D721Med (cell line): ENCODE measurements at regions not wholly inside any gene's neighbourhood (a gene's known extent, or its start where the extent isn't known, plus 50 kb on each side); places are given as distances from the start of the nearest gene placed in this dataset.

ENCODE experiments used
- DNase-seq: peaks from one replicate; pipeline ENCODE4 v3.0.0; 2011; ENCODE audit warnings: low spot score; ENCODE audit not compliant: insufficient read length
- FAIRE-seq: peaks from 2 replicates; lab custom pipeline; 2011; peaks lifted over from hg19 to GRCh38; lab: Jason Lieb, UNC
- TF ChIP-seq, protein P1 (sequence below): IDR thresholded peaks from 2 replicates; pipeline ENCODE4 v1.5.1; 2012; ENCODE audit warnings: mild to moderate bottlenecking, control low read depth; ENCODE audit not compliant: insufficient read depth; ENCODE audit errors: missing control alignments

DNA sequence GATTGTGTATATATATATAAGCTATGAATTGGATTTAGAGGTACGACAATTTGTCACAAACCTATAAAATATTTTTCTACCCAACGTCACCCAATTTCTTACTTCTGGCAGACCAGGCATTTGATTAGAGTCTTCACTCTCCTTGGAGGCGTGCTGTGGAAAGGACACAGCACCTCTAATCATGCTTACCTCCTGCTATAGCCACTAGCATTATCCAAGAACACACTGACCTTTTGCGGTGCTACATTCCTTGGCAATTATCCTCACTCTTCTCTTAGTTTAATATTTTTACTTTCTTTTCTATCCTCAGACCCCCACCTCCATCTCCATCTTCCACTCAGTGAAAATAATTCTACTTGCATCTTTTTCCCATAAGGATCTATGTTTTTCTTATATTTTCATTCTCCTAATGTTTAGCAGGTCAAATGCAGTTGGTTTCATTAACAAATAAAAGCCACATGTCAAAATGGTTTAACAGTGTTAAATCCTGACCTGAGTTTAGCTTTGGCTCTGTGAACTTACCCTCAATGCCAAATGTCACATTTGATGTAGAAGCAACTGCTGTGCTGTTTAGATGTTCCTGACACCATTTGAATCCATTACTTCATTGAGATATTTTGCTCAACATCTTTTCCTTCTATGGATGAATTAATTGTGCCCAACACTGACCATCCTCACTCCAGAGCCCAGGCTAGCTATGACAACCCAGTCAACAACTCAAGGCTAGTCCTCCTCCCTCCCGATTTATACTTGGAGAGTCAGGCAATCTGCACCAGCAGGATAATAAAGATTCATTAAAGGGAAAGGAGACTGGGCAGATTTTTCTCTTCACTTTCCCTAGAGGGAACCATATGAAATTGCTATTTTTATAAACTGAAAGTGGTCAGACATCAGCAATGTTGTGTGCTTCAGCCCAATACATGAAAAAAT lies 240.5 kb downstream of the MREG start:
- TF ChIP-seq, protein P1, sequence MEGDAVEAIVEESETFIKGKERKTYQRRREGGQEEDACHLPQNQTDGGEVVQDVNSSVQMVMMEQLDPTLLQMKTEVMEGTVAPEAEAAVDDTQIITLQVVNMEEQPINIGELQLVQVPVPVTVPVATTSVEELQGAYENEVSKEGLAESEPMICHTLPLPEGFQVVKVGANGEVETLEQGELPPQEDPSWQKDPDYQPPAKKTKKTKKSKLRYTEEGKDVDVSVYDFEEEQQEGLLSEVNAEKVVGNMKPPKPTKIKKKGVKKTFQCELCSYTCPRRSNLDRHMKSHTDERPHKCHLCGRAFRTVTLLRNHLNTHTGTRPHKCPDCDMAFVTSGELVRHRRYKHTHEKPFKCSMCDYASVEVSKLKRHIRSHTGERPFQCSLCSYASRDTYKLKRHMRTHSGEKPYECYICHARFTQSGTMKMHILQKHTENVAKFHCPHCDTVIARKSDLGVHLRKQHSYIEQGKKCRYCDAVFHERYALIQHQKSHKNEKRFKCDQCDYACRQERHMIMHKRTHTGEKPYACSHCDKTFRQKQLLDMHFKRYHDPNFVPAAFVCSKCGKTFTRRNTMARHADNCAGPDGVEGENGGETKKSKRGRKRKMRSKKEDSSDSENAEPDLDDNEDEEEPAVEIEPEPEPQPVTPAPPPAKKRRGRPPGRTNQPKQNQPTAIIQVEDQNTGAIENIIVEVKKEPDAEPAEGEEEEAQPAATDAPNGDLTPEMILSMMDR: no peak
- DNase-seq: no peak

DNA sequence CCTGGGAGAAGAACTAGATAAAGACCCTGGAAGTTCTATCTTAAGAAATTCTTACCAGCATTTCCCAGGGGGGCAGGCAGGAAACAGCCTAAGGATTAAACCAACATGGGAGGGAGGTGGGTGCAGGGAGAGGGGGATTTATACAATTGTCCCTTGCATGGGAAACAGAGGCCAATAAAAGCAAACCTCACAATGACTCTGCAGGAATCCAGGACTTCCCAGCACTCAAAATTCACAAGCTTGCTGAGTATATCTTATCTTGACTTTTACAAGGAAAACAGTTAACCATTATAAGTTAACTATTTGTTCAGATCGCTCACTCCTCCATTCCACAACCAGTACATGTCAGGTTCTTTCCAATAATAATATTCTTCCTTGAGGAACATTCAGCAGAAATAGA lies 241.3 kb downstream of the MREG start:
- no peak for FAIRE-seq
- TF ChIP-seq, protein P1: no peak
- DNase-seq: no peak

More for the DNA sequence above, 240.5 kb downstream of the MREG start:
- no peak for FAIRE-seq

DNA sequence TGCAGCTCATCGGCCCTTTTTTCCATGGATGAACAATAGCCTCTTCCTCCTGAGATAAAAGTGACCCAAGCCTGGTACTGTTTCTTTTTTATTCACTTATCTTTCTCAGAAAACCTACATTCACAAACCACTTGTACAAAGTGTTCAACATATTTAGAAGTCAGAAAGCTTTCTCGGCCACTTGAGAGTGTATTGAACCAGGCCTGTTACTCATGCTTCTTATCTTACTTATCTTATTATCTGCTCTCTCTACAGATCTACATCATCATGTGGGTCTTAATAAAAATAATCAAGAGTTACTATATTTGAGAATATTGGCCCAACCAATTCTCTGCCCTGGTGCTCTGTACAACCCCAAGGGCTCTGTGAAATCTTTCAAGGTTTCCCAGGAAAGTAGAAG lies 242.1 kb downstream of the MREG start:
- TF ChIP-seq, protein P1: no peak
- no peak for DNase-seq
- no peak for FAIRE-seq

DNA sequence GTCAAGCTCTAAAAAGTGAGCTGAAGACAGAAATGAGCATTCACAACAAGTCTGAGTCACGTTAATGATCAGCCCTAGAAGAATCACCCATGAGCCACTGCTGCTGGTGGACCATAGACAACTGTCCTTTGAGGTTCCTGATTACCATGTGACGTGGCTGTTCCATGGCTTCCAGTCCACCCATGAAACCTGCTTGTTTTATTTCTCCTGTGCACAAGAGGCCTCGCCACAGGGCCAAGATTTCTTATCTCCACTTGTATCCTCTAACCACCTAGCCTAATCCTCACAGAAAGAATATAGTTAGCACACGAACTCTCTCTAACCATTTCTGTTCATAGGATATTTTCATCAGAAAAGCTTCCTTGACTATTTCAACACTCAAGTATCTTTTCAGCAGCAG lies 242.7 kb downstream of the MREG start:
- TF ChIP-seq, protein P1: no peak
- DNase-seq (no peak), FAIRE-seq (no peak)

DNA sequence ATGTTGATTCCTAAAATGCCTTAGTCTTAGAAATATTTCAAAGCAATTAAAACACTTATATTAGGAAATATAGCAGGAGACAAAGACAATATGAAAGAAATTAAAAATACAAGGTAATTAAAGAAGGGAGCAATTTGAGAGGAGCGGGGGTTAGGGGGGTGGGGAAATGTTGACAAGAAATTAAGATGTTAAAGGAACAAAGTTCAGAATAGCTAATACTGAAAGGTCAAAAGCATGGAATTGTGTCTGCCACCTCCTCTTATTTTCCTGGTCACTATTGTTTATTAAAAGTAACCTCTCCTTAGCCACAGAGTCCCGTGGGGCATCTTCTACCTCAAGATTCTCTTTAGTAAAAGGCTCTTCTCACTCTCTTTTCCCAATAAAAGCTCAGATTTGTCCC lies 244.1 kb downstream of the MREG start:
- DNase-seq: no peak
- no peak for FAIRE-seq
- TF ChIP-seq, protein P1: no peak

DNA sequence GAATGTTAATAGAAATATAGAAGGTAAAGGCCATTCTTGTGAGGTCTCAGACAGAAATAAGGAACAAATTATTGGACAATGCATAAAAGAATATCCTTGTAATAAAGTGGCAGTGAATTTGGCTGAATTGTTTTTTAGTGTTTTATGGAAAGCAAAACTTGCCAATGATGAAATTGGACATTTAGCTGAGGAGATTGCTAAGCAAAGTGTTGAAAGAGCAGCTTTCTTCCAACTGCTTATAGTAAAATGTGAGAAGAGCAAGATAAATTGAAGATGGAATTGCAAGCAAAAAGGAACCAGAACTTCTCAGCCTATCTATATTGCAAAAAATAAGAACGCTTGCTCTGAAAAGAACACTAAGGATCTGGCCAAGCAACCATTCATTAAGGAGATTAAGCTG lies 245.7 kb downstream of the MREG start:
- no peak for FAIRE-seq
- no peak for DNase-seq
- TF ChIP-seq, protein P1: no peak
